Peyer's patch (tissue), 4 donors: ENCODE measurements at regions not wholly inside any gene's neighbourhood (a gene's known extent, or its start where the extent isn't known, plus 50 kb on each side); places are given as distances from the start of the nearest gene placed in this dataset.

Experiments
- POLR2A ChIP-seq, 2 donors: fragments of 450-650 bp; IDR thresholded peaks; one replicate each; pipeline ENCODE4 v1.5.1; 2017; ENCODE audit warnings: antibody characterized with exemption in 2 of 2, mild to moderate bottlenecking in 2 of 2, moderate library complexity in 2 of 2
- TF ChIP-seq, protein P1 (sequence below), 6 experiments: fragments of 450-650 bp in 4 of 6; fragments of 200-600 bp in 2 of 6; sonication (generic) in 1 of 6; IDR thresholded peaks; one replicate each; pipeline ENCODE4 v1.5.1; 2017 to 2019; ENCODE audit warnings: antibody characterized with exemption in 6 of 6, mild to moderate bottlenecking in 3 of 6, moderate library complexity in 1 of 6

DNA sequence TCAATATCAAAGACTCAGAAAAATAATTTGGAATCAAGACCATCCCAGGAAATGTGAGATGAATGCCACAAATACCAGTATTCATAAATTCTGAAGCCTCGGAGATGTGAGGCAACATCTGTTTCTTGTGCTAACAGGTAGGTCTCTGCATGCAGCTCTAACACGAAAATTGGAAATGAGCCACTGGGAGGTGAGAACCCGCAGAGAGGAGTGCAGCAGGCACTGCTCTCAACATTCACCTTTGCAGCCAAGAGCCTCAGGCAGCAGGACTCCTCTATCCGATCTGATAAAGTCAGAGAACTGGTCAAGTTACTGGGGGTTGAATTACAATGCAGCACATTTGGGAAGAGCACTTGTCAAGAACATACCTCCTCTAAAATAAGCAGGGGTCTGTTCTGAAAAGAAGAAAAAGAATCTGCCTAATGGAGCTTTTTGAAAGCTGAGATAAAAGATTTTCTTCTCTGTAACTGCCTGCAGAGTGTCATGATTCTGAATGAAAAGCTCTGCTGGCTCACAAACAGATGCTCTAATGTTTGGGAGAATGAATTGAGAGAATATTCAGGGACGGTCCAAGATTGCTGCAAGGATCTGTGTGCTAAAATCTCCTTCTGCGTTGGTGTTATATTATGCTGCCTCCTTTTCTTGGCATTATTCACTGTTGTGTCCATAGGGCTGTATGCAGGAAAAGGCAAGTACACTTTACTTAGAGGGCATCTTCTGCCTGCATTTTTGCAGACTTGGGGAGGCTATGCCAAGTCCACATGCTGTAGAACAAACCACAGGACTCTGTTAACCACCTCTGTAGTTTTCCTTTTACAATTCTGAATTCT, 209.6 kb upstream of the KRR1 start:
- TF ChIP-seq, protein P1, sequence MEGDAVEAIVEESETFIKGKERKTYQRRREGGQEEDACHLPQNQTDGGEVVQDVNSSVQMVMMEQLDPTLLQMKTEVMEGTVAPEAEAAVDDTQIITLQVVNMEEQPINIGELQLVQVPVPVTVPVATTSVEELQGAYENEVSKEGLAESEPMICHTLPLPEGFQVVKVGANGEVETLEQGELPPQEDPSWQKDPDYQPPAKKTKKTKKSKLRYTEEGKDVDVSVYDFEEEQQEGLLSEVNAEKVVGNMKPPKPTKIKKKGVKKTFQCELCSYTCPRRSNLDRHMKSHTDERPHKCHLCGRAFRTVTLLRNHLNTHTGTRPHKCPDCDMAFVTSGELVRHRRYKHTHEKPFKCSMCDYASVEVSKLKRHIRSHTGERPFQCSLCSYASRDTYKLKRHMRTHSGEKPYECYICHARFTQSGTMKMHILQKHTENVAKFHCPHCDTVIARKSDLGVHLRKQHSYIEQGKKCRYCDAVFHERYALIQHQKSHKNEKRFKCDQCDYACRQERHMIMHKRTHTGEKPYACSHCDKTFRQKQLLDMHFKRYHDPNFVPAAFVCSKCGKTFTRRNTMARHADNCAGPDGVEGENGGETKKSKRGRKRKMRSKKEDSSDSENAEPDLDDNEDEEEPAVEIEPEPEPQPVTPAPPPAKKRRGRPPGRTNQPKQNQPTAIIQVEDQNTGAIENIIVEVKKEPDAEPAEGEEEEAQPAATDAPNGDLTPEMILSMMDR (IDR thresholded peaks at IDR 0.05): no peak
- TF ChIP-seq POLR2A (IDR thresholded peaks at IDR 0.05): no peak
